ENCODE measurements at regions not wholly inside any gene's neighbourhood (a gene's known extent, or its start where the extent isn't known, plus 50 kb on each side); places are given as distances from the start of the nearest gene placed in this dataset.

DNA sequence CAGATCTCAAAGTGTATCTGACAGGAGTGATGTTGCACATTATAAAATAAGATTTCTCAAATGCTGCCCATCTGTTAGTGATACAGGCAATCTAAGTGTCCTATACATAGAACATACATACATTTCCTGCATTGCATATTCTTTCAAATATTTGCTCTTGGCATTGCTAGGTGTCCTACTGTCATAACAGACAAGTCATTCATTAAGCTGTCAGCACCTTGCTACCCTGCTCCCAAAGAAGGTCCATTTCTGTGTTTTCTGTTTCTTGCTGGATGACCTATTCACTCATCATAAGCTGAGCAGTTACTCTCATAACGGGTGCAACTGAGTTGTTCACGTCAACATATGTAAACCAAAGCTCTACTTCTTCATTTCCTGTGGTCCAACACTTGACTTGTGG is 719.0 kb downstream of the KCNJ2 start:
- TF ChIP-seq, protein P1, sequence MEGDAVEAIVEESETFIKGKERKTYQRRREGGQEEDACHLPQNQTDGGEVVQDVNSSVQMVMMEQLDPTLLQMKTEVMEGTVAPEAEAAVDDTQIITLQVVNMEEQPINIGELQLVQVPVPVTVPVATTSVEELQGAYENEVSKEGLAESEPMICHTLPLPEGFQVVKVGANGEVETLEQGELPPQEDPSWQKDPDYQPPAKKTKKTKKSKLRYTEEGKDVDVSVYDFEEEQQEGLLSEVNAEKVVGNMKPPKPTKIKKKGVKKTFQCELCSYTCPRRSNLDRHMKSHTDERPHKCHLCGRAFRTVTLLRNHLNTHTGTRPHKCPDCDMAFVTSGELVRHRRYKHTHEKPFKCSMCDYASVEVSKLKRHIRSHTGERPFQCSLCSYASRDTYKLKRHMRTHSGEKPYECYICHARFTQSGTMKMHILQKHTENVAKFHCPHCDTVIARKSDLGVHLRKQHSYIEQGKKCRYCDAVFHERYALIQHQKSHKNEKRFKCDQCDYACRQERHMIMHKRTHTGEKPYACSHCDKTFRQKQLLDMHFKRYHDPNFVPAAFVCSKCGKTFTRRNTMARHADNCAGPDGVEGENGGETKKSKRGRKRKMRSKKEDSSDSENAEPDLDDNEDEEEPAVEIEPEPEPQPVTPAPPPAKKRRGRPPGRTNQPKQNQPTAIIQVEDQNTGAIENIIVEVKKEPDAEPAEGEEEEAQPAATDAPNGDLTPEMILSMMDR (IDR thresholded peaks at IDR 0.05), result no peak
- TF ChIP-seq POLR2A (IDR thresholded peaks at IDR 0.05), result no peak

Data from uterus (tissue), 2 donors.